ENCODE measurements at regions not wholly inside any gene's neighbourhood (a gene's known extent, or its start where the extent isn't known, plus 50 kb on each side); places are given as distances from the start of the nearest gene placed in this dataset.

DNA sequence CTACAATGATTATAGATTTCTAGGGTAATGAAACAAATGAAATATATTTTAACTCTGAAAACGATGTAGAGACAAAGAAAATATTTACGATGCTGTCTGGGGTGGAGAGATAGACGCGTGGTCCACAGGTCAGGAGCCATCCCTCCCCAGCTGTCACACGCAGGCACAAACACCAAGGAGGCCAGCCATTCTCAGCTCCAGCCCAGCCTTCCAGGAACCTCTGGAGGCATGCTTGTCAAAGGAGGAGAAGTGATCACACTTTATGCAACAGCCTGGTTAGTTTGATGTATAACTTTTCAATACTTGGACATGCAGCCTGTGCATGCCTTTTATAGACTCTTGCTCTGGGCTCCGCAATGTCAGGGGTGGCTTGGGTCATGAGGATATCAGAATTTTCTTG is 391.5 kb upstream of the MGMT start:
- TF ChIP-seq MEF2A (IDR thresholded peaks at IDR 0.05; ENCODE audit: control insufficient read depth, low read depth, low read length) (no peak), MAFK (IDR thresholded peaks at IDR 0.05; ENCODE audit: low read length) (no peak), EHMT2 (IDR thresholded peaks at IDR 0.05) (no peak), E2F6 (IDR thresholded peaks at IDR 0.05; ENCODE audit: borderline replicate concordance in 1 of 2, extremely low read depth in 1 of 2, insufficient read depth in 1 of 2, insufficient read length in 1 of 2, low read depth in 1 of 2, low read length in 1 of 2, poor library complexity in 1 of 2, severe bottlenecking in 1 of 2) (no peak), ZNF175 (CRISPR knock-in tag; IDR thresholded peaks at IDR 0.05; ENCODE audit: low read depth) (no peak), CTCF (IDR thresholded peaks at IDR 0.05 in 2 of 3, conservative IDR thresholded peaks at IDR 0.05 in 1 of 3; ENCODE audit: insufficient read depth in 2 of 3, low read depth in 1 of 3, low read length in 3 of 3) (no peak), YY1 (IDR thresholded peaks at IDR 0.05; ENCODE audit: borderline replicate concordance in 1 of 3, control insufficient read depth in 1 of 3, extremely low read depth in 1 of 3, insufficient read depth in 3 of 3, insufficient read length in 1 of 3, insufficient replicate concordance in 2 of 3, low read depth in 1 of 3, low read length in 2 of 3) (no peak), ZNF75A (CRISPR knock-in tag; IDR thresholded peaks at IDR 0.05) (no peak), STAG1 (CRISPR knock-in tag; IDR thresholded peaks at IDR 0.05; ENCODE audit: borderline replicate concordance) (no peak), LEF1 (IDR thresholded peaks at IDR 0.05) (no peak), HNRNPL (IDR thresholded peaks at IDR 0.05; ENCODE audit: low read depth, low read length) (no peak), ZNF124 (CRISPR knock-in tag; IDR thresholded peaks at IDR 0.05) (no peak)
- TF ChIP-seq, protein P1, sequence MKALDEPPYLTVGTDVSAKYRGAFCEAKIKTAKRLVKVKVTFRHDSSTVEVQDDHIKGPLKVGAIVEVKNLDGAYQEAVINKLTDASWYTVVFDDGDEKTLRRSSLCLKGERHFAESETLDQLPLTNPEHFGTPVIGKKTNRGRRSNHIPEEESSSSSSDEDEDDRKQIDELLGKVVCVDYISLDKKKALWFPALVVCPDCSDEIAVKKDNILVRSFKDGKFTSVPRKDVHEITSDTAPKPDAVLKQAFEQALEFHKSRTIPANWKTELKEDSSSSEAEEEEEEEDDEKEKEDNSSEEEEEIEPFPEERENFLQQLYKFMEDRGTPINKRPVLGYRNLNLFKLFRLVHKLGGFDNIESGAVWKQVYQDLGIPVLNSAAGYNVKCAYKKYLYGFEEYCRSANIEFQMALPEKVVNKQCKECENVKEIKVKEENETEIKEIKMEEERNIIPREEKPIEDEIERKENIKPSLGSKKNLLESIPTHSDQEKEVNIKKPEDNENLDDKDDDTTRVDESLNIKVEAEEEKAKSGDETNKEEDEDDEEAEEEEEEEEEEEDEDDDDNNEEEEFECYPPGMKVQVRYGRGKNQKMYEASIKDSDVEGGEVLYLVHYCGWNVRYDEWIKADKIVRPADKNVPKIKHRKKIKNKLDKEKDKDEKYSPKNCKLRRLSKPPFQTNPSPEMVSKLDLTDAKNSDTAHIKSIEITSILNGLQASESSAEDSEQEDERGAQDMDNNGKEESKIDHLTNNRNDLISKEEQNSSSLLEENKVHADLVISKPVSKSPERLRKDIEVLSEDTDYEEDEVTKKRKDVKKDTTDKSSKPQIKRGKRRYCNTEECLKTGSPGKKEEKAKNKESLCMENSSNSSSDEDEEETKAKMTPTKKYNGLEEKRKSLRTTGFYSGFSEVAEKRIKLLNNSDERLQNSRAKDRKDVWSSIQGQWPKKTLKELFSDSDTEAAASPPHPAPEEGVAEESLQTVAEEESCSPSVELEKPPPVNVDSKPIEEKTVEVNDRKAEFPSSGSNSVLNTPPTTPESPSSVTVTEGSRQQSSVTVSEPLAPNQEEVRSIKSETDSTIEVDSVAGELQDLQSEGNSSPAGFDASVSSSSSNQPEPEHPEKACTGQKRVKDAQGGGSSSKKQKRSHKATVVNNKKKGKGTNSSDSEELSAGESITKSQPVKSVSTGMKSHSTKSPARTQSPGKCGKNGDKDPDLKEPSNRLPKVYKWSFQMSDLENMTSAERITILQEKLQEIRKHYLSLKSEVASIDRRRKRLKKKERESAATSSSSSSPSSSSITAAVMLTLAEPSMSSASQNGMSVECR (CRISPR knock-in tag; IDR thresholded peaks at IDR 0.05) = no peak
- TF ChIP-seq, protein P2, sequence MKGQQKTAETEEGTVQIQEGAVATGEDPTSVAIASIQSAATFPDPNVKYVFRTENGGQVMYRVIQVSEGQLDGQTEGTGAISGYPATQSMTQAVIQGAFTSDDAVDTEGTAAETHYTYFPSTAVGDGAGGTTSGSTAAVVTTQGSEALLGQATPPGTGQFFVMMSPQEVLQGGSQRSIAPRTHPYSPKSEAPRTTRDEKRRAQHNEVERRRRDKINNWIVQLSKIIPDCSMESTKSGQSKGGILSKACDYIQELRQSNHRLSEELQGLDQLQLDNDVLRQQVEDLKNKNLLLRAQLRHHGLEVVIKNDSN (CRISPR knock-in tag; IDR thresholded peaks at IDR 0.05) = no peak

Data from K562 (cell line).